HG03103 (cell line): ENCODE measurements at regions not wholly inside any gene's neighbourhood (a gene's known extent, or its start where the extent isn't known, plus 50 kb on each side); places are given as distances from the start of the nearest gene placed in this dataset.

Source experiments
- ATAC-seq: cut with Tn5 transposase; IDR thresholded peaks from one replicate; pipeline ENCODE4 v1.9.1; 2021; ENCODE audit warnings: low read depth; ENCODE audit not compliant: unreplicated experiment

DNA sequence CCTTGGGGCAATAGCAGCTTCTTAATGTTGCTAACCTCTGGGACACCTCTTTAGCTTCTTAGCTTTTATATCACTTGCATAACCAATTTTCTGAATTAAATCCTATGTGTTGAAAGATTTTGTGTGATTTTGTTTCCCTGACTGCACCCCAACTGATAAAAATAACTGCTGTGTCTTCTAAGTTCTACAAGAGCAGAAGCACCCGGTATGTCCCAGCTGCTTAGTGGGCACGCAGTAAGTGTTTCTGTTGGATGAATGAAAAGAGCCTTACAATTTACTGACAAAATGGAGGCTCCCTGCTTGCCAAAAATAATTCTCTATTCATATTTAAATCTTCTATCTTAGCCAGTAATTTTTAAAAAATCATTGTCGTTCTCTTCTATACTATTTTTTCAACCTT is 53.1 kb upstream of the GALNT5 start:
- no peak for ATAC-seq

DNA sequence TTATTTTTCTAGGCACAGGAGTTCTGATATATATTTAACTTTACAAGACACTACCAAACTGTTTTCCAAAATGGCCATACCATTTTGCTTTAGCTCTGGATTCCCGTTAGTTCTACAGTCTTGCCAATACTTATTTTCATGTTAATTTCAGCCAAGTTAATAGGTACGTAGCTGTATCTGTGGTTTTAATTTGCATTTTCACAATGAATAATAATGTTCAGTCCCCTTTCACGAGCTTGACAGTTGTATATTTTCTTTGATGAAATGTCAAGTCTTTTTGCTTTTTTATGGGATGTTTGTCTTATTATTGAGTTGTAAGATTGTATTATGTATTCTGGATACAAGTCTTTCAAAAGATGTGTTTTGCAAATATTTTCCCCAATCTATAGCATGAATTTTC is 50.6 kb upstream of the GALNT5 start:
- no peak for ATAC-seq
